H9 (cell line): ENCODE measurements at regions not wholly inside any gene's neighbourhood (a gene's known extent, or its start where the extent isn't known, plus 50 kb on each side); places are given as distances from the start of the nearest gene placed in this dataset.

Experiments used
- DNase-seq: peaks from one replicate; pipeline ENCODE4 v3.0.0-alpha.2; 2017
- H2AFZ ChIP-seq: one replicate; pipeline ENCODE4 v1.6.1; 2013; ENCODE audit warnings: mild to moderate bottlenecking, low read length, control low read depth, moderate library complexity
- H2AK5ac ChIP-seq: 2 replicates; pipeline ENCODE4 v1.6.1; 2013; ENCODE audit warnings: low read length, control low read depth, mixed read lengths; ENCODE audit not compliant: insufficient read length
- H2BK120ac ChIP-seq: one replicate; pipeline ENCODE4 v1.6.1; 2013; ENCODE audit warnings: low read depth, mild to moderate bottlenecking, low read length, control low read depth, inconsistent platforms; ENCODE audit not compliant: poor library complexity, severe bottlenecking
- H2BK12ac ChIP-seq: 2 replicates; pipeline ENCODE4 v1.6.1; 2013; ENCODE audit warnings: low read length, control low read depth, mixed read lengths, low read depth; ENCODE audit not compliant: insufficient read length
- H2BK15ac ChIP-seq: 2 replicates; pipeline ENCODE4 v1.6.1; 2013; ENCODE audit warnings: low read depth, low read length, control low read depth
- H2BK20ac ChIP-seq: one replicate; pipeline ENCODE4 v1.6.1; 2013; ENCODE audit warnings: low read depth, mild to moderate bottlenecking, low read length, control low read depth, inconsistent platforms; ENCODE audit not compliant: poor library complexity, severe bottlenecking
- H2BK5ac ChIP-seq: 2 replicates; pipeline ENCODE4 v1.6.1; 2013; ENCODE audit warnings: low read length, control low read depth, mixed read lengths; ENCODE audit not compliant: insufficient read length
- H3K14ac ChIP-seq: 2 replicates; pipeline ENCODE4 v1.6.1; 2013; ENCODE audit warnings: low read length, control low read depth; ENCODE audit not compliant: insufficient read depth
- H3K18ac ChIP-seq: 2 replicates; pipeline ENCODE4 v1.6.1; 2013; ENCODE audit warnings: low read depth, mild to moderate bottlenecking, mixed read lengths, low read length, control low read depth; ENCODE audit not compliant: insufficient read length
- H3K23ac ChIP-seq: 2 replicates; pipeline ENCODE4 v1.6.1; 2013; ENCODE audit warnings: low read length, control low read depth, mixed read lengths, low read depth; ENCODE audit not compliant: insufficient read length
- H3K23me2 ChIP-seq: 2 replicates; pipeline ENCODE4 v1.6.1; 2013; ENCODE audit warnings: low read depth, mild to moderate bottlenecking, mixed read lengths, low read length, control low read depth; ENCODE audit not compliant: insufficient read length, poor library complexity, severe bottlenecking
- H3K27ac ChIP-seq: 2 replicates; pipeline ENCODE4 v1.5.1; 2013; ENCODE audit warnings: low read length, control low read depth, mixed read lengths, low read depth; ENCODE audit not compliant: insufficient read length
- H3K27me3 ChIP-seq: 2 replicates; pipeline ENCODE4 v1.6.1; 2013; ENCODE audit warnings: low read length, control low read depth, inconsistent platforms; ENCODE audit not compliant: insufficient read depth
- H3K4ac ChIP-seq: 2 replicates; pipeline ENCODE4 v1.6.1; 2013; ENCODE audit warnings: low read depth, mild to moderate bottlenecking, control low read depth, inconsistent platforms, low read length, moderate library complexity
- H3K4me1 ChIP-seq: 2 replicates; pipeline ENCODE4 v1.6.1; 2013; ENCODE audit warnings: low read length, control low read depth, inconsistent platforms; ENCODE audit not compliant: insufficient read depth
- H3K4me2 ChIP-seq: 2 replicates; pipeline ENCODE4 v1.6.1; 2013; ENCODE audit warnings: low read length, control low read depth, mixed read lengths; ENCODE audit not compliant: insufficient read length, insufficient read depth
- H3K56ac ChIP-seq: 2 replicates; pipeline ENCODE4 v1.6.1; 2013; ENCODE audit warnings: low read depth, mild to moderate bottlenecking, mixed read lengths, low read length, control low read depth; ENCODE audit not compliant: insufficient read length
- H3K79me1 ChIP-seq: 2 replicates; pipeline ENCODE4 v1.6.1; 2013; ENCODE audit warnings: low read depth, mild to moderate bottlenecking, moderate library complexity, low read length, control low read depth, inconsistent platforms; ENCODE audit not compliant: insufficient read depth, poor library complexity, severe bottlenecking
- H3K79me2 ChIP-seq: 2 replicates; pipeline ENCODE4 v1.6.1; 2013; ENCODE audit warnings: low read length, control low read depth, inconsistent platforms; ENCODE audit not compliant: insufficient read depth
- H3K9ac ChIP-seq: 2 replicates; pipeline ENCODE4 v1.6.1; 2013; ENCODE audit warnings: low read length, control low read depth, mixed read lengths; ENCODE audit not compliant: insufficient read length; ENCODE audit errors: extremely low read depth
- H3K9me3 ChIP-seq: one replicate; pipeline ENCODE4 v1.6.1; 2013; ENCODE audit warnings: low read depth, low read length, inconsistent platforms; ENCODE audit not compliant: control insufficient read depth
- H3T11ph ChIP-seq: one replicate; pipeline ENCODE4 v1.6.1; 2013; ENCODE audit warnings: mild to moderate bottlenecking, low read length, control low read depth, inconsistent platforms
- H4K20me1 ChIP-seq: one replicate; pipeline ENCODE4 v1.6.1; 2013; ENCODE audit not compliant: control insufficient read depth, insufficient read length, insufficient read depth
- H4K5ac ChIP-seq: 2 replicates; pipeline ENCODE4 v1.6.1; 2013; ENCODE audit warnings: low read depth, mild to moderate bottlenecking, mixed read lengths, low read length, control low read depth; ENCODE audit not compliant: insufficient read length
- H4K8ac ChIP-seq: replicated peaks from 2 replicates; pipeline ENCODE4 v1.6.1; 2013; ENCODE audit warnings: low read length, control low read depth, mixed read lengths, low read depth; ENCODE audit not compliant: insufficient read length
- H4K91ac ChIP-seq: 2 replicates; pipeline ENCODE4 v1.6.1; 2013; ENCODE audit warnings: low read depth, mild to moderate bottlenecking, moderate library complexity, mixed read lengths, low read length, control low read depth; ENCODE audit not compliant: insufficient read length
- H3K27ac Mint-ChIP-seq, 3 experiments: 2 replicates in 2 of 3; 3 replicates in 1 of 3; pipeline ENCODE4 v1.8.0; 2020 to 2021; ENCODE audit warnings: mixed read lengths in 3 of 3, mild to moderate bottlenecking in 1 of 3, moderate library complexity in 1 of 3
- H3K27me3 Mint-ChIP-seq: 2 replicates; pipeline ENCODE4 v1.8.0; 2021; ENCODE audit warnings: low read depth, mild to moderate bottlenecking, moderate library complexity, mixed read lengths
- H3K36me3 Mint-ChIP-seq, 3 experiments: 2 replicates in 2 of 3; 3 replicates in 1 of 3; pipeline ENCODE4 v1.8.0; 2020 to 2021; ENCODE audit warnings: low read depth in 3 of 3, mixed read lengths in 3 of 3; ENCODE audit not compliant: insufficient read depth in 1 of 3
- H3K4me1 Mint-ChIP-seq, 2 experiments: 2 replicates each; pipeline ENCODE4 v1.8.0; 2020; ENCODE audit warnings: mixed read lengths in 2 of 2
- H3K4me3 Mint-ChIP-seq, 2 experiments: 2 replicates in 1 of 2; 3 replicates in 1 of 2; pipeline ENCODE4 v1.8.0; 2020 to 2021; ENCODE audit warnings: mild to moderate bottlenecking in 2 of 2, mixed read lengths in 2 of 2, moderate library complexity in 1 of 2
- H3K9me3 Mint-ChIP-seq, 2 experiments: 2 replicates in 1 of 2; 3 replicates in 1 of 2; pipeline ENCODE4 v1.8.0; 2020; ENCODE audit warnings: mild to moderate bottlenecking in 2 of 2, mixed read lengths in 2 of 2, moderate library complexity in 1 of 2
- CTCF ChIP-seq: fragments of 200-600 bp; sonication (generic); conservative IDR thresholded peaks from 3 replicates; pipeline ENCODE4 v1.8.0; 2021; ENCODE audit warnings: antibody characterized with exemption, mild to moderate bottlenecking
- WGBS: extraction: QIAGEN DNeasy Blood & Tissue Kit; methylation state at CpG from one replicate; pipeline ENCODE4 v1.1.7; 2013; ENCODE audit warnings: missing lambda C conversion rate, low lambda C conversion rate, mixed read lengths; ENCODE audit not compliant: insufficient read length; ENCODE audit errors: extremely low coverage; 5-methylcytosine and 5-hydroxymethylcytosine counted together

GRCh38 chr1:30360281-30360680 is 363.1 kb downstream of the MATN1 start:
- Mint-ChIP-seq H3K36me3 (no peaks in the 10 kb centered on the region), H3K9me3 (no peaks in the 10 kb centered on the region; a peak in 1 of 5 replicates), H3K4me1 (peaks cover 30 to 46% of the 10 kb centered on the region in 2 experiments), H3K27me3 (peaks cover 2% of the 10 kb centered on the region; the same call in 1 of the 2 replicates), H3K4me3 (no peak overlapping the region), H3K27ac (no peak overlapping the region)
- Histone ChIP-seq H2AFZ (no peak overlapping the region), H3K56ac (no peak overlapping the region), H2BK20ac (no peak overlapping the region), H3K23me2 (no peaks in the 10 kb centered on the region), H3K79me2 (no peaks in the 10 kb centered on the region), H3K27ac (no peak overlapping the region), H3K23ac (no peak overlapping the region), H3K9ac (no peak overlapping the region), H3K18ac (no peak overlapping the region), H3K79me1 (no peaks in the 10 kb centered on the region), H3K9me3 (no peaks in the 10 kb centered on the region), H3K27me3 (no peaks in the 10 kb centered on the region), H2AK5ac (no peak overlapping the region), H3K4me2 (no peak overlapping the region), H2BK120ac (no peak overlapping the region), H3K14ac (no peak overlapping the region), H2BK12ac (no peak overlapping the region), H3K4me1 (no peaks in the 10 kb centered on the region), H3T11ph (no peak overlapping the region), H2BK5ac (no peak overlapping the region), H4K20me1 (no peaks in the 10 kb centered on the region), H4K5ac (no peak overlapping the region), H2BK15ac (no peak overlapping the region), H4K8ac (no peak overlapping the region), H3K4ac (no peak overlapping the region), H4K91ac (no peak overlapping the region)
- no CpG with 5 or more reads among the region's 2 CpGs for WGBS
- no peak for DNase-seq
- no peak for TF ChIP-seq CTCF
